Posterior cingulate gyrus (tissue), 11 donors: ENCODE measurements at regions not wholly inside any gene's neighbourhood (a gene's known extent, or its start where the extent isn't known, plus 50 kb on each side); places are given as distances from the start of the nearest gene placed in this dataset.
"Not testable (repeated sequence)": the region's sequence is repeated elsewhere in the genome, so short reads cannot be mapped to it uniquely, and the experiment has no call there.

Source experiments
- DNase-seq, 10 donors: peaks; one replicate each; pipeline versions ENCODE4 v3.0.0 to v3.0.0-alpha.2; 2020 to 2021; ENCODE audit warnings: mixed read lengths in 3 of 10
- intact Hi-C: fragments of 100-400 bp; cut with DNase I; formaldehyde crosslinking; loops from one replicate; pipeline ENCODE4 v1.15.1; 2023

DNA sequence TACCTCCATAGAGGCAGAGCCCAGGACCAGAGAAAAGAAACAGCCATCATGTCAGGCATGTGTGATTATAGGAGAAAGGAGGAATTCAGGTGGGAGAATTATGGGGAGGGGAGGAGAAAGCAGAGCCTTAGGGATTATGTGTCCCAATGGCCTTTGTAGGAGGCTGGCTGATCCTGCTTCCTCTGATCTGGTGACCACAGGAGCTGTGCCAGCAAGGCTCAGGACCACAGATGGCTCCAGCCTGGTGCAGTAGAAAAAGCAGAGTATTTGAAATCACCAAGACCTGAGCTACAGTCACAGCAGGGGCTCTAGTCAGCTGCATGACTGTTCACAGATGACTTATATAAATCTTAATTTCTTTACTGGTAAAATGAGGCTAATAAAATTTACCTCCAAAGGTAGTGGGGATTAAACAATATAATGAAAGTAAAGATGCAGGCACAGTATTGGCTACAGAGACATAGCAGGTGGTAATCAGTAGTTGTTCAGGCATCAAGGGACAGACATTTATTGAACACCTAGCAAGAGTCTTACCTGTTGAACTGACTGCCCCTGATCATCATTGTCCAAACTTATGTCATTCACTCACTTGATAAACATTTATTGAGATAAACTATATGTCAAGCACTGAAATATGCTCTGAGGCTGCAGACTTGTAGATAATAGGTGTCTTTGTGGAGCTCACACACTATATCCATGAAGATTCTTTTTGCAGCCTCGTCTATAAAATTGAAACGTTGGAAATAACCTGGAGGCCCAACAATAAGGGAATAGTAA is 121.3 kb downstream of the MYCN start:
- DNase-seq: no peak
- intact Hi-C loops: loop anchor here (1.0 kb wide), 1 partner anchor 10 kb away; no protein-coding TSS in a partner anchor

DNA sequence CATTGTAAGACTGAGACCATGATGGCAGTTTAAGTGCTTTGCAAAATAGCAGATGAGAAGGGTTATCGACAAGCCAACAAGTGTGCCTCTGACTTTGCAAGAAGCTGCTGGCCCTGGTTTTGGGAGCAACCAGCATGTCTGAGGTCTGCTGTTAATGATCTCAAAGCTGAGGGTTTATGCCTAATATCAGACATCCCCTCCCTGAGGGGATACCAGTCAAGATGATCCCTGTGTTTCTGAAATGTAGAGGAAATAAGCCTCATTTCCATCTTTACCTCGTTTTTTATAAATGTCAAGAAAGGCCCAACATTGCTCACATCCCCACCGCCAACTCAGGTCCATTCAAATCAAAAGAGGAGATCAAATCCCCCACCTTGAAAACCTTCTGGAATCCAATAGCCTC is 120.6 kb downstream of the MYCN start:
- DNase-seq: no peak
- intact Hi-C loops: no loop called here

DNA sequence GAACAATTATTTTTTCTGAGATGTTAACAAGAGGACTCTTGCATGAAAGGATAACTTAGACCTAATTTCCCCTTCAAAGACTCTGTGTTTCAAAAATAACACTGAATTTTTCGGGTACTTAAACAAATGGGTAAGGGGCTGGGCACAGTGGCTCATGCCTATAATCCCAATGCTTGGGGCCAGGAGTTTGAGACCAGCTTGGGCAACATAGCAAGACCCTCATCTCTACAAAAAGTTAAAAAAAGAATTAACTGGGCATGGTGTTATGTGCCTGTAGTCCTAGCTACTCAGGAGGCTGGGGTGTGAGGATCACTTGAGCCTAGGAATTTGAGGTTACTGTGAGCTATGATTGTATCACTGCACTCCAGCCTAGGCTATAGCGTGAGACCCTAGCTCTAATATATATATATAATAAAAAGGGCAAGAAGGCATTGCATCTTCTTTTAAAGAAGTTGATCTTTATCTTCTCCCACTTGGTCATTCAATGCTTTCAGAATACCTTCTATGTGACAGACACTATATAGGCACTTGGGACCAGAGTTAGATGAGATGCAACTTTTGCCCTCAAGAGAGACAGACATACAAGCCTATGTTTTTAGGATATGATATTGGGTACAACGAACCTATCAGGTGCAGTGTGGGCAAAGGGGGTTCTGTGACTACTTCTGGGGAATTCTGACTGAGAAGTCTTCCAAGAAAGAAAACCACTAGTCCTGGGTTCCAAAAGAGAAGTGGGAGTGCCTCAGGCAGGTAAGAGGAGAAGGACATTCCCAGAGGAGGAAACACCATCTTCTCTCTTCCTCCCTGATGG is 120.0 kb downstream of the MYCN start:
- intact Hi-C loops: no loop called here
- DNase-seq: no peak

DNA sequence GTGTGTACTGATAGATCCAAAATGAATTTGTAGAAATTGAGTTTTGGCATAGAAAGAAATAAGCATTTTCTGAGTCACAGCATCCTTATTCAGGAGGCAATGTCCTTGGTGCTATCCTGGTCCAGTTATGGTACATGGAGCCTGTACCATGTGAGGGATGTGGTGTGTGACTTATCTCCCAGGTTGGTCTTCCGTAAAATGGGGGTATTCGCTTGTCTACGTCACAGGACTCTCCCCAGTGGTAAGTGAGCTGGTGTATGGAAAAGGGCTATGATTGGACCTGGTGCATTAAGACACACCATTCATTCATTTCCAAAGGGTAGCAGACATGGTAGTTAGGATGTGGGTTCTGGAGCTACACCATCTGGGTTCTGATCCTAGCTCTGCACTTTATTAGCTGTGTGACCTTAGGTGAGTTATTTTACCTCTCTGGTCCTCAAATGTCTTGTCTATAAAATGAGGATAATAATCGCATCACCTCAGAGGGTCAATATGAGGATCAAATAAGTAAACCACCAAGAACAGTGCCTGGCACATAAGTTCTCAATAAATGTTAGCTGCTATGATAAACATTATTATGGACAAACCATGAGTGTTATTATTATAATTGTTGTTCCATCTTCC is 119.2 kb downstream of the MYCN start:
- intact Hi-C loops: no loop called here
- no peak for DNase-seq

DNA sequence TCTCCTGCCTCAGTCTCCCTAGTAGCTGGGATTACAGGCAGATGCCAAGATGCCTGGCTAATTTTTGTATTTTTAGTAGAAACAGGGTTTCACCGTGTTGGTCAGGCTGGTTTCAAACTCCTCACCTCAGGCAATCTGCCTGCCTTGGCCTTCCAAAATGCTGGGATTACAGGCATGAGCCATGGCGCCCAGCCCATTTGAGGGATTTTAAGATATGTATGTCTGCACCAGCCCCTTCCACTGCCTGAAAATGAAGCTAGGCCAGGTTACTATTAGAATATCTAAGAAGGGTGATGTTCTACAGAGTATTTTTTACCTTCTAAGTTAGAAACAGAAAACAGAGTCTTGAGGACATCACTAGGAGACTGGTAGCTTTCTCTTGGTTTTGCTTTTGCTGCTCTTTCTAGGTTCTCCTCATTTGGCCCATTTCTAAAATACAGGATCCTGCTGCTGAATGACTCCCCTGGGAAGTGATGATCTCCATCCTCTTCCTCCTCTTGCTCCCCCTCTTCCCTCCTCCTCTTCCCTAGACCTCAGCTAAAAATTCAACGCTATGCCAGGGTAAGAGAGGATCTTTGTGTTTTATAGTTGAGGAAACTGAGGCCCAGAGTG is 118.5 kb downstream of the MYCN start:
- intact Hi-C loops: no loop called here
- DNase-seq: no peak

DNA sequence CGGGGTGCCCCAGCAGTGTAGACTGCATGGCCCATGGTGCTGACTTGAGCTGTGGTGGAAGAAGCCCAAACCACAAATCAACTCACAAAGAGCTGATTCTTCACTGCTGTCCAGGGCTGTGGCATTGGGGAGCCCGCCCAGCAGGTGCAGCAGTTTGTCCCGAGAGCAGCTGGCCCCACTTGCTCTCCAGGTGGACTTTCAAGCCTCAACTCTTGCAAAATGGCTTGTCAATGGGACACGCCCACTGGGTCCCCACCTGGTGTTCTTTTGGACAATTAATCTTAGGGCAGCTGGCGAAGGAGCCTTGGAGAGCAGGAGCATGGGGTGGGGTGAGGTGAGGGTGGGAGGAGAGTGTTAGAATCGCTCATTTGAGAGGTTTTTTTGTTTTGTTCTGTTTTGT is 117.9 kb downstream of the MYCN start:
- no peak for DNase-seq
- intact Hi-C loops: no loop called here

DNA sequence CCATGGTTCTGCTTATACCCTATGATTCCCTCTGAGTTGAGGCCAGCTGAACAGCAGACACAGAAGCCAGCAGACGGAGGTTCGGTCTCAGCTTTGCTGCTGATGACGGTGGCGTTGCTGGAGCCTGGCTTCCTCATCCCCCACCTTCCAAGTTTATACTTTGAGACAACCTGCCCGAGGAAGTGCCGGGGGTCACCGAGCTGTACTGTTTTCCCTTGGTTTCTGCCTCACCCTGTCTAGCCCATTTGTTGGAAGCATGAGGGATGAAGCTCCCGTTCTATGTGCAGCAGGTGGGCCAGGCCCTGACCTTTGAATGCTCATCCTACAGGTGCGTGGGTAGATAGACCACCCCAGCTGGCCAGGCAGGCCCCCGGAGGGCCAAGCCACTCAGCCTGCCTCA is 117.3 kb downstream of the MYCN start:
- intact Hi-C loops: no loop called here
- DNase-seq: no peak

DNA sequence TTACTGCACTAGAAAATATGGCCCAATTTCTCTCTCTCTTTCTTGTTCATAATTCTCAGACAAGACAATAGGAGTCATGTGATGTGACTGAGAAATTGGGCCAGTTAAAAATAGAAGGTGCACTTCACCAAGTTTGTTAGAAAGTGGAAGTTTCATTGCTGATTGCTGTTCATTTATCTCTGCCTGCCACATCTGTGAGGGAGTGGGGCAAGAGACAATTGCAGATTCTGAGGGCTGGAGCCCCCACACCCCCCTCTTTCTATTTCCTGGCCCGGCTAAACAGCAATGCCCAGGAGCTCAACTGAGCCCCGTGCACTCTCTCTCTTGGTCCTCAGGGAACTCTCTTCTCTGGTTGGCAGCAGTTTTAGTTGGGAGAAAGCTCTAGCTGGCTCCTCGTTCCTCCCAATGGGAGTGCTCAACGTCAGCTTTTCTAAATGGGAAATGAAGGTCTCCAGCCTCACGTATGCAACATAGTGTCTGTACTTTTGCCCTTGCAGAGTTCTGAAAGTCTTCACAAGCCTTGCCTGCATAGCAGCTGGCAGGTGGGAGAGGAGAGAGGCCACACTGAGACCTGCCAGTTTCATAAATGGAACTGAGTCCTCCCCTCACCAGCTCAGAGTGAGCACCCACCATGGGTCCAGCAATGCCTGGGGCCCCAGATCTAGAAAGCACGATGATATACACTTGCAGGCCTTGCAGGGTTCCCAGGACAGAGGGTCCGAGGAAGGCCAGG is 115.7 kb downstream of the MYCN start:
- DNase-seq: no peak
- intact Hi-C loops: no loop called here

DNA sequence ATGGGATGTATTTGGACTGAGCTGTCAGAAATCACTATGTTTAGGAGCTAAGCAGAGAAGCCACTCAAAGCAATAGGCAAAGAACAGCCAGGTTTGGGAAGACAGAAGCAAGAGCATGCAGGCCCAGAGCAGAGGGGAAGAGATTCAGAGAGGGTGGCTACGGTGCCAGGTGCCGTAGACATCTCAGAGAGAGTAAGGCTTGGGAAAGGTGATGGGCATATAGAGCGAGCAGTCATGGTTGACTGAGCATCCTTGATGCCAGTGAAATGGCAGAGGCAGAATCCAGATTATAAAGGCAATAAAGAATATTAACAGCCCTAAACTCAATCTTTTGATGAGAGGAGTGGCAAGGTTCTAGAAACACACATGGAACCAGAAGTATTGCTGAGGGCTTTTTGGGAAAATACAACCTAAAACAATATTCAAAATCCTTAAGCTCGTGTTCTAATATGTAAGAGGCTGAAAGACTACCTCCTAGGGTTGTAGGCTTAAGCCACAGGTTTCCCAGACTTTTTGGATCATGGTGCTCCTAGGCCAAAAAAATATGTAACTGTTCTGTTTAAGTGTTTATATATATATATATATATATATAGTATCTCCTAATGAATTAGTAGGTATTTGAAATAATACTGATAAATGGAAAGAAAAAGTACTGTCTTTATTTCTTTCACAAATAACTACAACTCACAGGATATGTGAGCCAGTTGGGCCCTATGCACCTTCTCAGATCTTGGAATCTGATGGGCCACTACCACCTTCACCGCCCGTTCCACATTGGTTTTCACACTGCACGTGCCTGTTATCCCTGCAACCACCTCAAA is 113.3 kb downstream of the MYCN start:
- intact Hi-C loops: no loop called here
- no peak for DNase-seq

DNA sequence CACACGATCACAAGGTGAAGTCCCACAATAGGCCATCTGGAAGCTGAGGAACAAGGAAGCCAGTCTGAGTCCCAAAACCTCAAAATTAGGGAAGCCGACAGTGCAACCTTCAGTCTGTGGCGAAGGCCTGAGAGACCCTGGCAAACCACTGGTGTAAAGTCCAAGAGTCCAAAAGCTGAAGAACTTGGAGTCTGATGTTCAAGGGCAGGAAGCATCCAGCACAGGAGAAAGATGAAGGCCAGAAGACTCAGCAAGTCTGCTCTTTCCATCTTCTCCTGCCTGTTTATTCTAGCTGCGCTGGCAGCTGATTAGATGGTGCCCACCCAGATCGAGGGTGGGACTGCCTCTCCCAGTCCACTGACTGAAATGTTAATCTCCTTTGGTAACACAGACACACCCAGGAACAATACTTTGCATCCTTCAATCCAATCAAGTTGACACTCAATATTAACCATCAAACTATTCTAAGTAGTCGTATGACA is 112.3 kb downstream of the MYCN start:
- intact Hi-C loops, DNase-seq: not testable (repeated sequence)

DNA sequence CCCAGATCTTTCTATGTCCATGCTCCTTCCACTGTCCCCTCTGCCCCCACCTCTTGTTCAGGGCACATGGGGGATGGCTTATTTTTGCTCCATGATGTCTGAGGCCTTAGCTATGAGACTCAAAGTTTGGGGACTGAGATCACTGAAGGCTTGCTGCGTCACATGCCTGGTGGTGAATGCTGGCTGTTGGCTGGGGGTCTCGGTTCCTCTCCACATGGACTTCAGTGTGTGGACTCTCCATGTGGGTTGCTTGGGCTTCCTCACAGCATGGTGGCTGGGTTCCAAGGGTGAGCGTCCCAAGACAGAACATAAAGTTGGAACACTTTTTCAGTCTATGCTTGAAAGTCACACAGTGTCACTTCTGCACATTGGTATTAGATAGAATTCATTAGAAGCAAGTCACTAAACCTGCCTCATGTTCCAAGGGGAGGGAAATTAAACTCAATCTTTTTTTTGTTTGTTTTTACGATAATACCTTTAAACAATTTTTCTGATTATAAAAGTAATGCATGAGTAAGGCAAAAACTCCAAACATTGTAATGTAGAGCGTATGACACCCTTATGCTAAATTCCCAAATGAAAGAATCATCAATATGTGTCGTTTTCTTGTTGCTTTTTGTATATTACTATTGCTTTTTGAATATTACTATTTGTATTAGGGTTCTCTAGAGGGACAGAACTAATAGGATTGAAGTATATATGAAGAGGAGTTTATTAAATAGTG is 111.7 kb downstream of the MYCN start:
- no peak for DNase-seq
- intact Hi-C loops: loop anchor here (1.0 kb wide), 1 partner anchor 10 kb away; no protein-coding TSS in a partner anchor

DNA sequence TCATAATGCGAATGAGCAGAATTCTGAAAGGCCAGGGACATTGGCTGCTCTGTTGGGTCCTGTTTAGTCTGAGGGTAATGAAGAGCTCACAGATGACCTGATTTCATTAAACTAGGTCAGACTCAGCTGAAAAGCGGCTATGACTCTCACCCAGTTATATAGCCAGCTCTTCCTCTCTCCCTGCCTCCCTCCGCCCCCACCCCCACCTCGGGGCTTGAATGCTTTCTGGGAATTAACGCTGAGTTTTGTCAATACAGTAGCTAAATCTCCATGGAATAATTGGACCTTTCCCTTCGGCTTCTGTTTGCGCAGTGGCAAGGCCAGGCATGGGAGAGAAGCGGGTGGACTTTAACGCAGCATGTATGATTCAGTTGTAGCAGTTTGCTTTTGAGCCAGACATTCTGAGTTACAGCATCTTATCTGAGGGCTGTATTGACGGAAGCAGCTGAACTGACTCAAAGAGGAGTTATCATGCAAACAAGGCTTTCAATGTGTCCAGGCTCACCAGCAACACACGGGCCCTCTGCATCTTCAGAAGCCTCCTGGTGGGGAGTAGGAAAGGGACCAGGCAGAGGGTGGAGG is 110.6 kb downstream of the MYCN start:
- intact Hi-C loops: loop anchor here (1.0 kb wide), 1 partner anchor 11 kb away; no protein-coding TSS in a partner anchor
- DNase-seq: no peak

DNA sequence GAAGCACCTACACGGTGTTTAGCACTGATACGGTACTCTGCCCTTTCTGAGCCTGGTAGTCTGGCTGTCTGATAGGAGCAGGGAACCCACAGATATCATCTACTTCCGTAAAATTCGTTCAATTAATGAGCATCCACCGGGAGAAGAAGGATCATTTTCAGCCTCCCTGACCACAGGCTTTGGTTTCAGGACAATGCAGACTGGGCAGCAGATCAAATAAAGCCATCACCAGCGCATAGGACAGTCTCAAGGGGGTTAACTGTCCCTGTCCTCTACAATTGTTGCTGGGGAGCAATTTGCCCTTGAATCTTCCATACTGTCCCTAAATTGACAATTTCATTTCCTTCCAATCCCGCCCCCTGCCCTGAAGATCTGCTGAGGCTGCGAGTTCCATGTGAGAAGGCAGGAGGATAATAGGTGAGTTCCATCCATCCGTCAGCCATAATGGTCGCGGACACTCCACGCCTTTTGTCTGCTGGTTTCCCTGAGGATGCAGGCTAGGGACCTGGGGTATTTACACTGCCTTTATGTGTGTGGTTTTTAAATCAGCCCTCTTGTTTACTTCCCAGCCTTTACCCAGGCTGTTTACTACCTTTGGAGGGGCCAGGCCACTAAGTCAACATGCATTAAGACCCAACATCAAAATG is 110.0 kb downstream of the MYCN start:
- intact Hi-C loops: no loop called here
- no peak for DNase-seq

DNA sequence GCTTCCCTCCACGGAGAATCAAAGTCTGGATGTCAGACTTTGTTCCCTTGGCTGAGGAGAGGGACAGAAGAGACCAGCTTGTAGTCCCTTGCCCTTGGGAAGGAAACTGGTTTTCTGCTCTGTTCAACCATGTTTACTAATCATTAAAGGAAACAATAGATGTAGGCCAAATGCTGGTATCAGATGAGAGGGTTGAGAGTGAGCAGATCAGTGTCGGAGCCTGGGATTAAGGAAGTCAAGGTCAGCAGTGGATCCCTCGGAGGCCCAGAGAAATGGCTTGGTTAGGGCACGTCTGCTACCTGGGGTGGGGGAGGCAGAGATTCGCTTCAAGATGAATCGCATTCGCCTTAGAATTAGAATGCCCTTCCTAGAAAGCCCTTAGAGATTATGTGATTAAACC is 109.1 kb downstream of the MYCN start:
- intact Hi-C loops: no loop called here
- DNase-seq: no peak

DNA sequence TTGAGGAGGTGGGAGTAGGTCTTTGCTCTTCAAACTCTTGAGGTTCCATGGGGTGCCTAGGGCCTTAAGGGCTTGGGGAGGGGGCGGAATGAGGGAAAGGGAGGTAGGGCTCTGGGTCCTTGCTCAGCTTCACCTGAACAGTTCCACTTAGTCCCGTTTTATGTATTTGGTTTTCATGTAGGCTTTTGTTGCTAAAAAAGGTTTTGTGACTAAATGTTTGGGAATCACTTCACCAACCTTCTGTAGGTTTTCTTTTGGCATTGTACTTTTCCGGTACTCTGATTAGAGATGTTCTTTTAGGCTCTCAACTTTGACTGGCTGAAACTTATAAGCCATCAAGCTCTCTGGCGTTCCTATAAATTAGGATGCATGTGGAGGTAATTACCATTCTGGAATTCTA is 108.1 kb downstream of the MYCN start:
- intact Hi-C loops: no loop called here
- DNase-seq: no peak

DNA sequence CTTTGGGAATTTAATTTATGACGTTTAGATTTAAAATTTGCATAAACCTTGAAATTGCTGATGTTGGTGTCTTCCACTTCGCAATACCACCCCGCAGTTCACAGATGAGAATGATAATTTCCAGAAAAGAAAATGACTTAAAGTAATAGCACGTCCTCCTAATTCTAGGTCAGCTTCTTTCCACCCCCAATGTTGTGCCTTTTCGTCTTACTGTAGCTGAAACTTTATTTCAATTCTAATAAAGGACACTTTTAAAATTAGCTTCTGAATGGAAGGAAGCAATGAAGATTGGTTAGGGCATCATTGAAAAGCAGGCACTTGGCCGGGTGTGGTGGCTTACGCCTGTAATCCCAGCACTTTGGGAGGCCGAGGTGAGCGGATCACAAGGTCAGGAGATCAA is 107.4 kb downstream of the MYCN start:
- intact Hi-C loops: no loop called here
- DNase-seq: no peak

DNA sequence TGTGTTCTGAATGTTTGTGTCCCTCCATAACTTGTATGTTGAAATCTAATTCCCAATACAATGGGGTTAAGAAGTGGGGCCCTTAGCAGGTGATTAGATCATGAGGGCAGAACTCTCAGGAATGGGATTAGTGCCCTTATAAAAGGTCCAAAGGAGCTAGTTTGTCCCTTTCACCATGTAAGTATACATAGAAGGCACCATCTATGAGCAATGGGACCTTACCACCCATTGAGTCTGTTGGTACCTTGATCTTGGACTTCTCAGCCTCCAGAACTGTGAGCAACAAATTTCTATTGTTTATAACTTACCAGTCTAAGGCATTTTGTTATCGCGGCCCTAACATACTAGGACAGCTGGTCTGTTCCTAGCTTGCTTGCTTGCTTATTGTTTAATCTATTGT is 106.3 kb downstream of the MYCN start:
- intact Hi-C loops: no loop called here
- DNase-seq: no peak
